Activated naive CD8-positive, alpha-beta T cell treated with anti-CD3 and anti-CD28 coated beads, Interleukin-2, amount 50 U/mL, for 24 hours (primary cell): ENCODE measurements at regions not wholly inside any gene's neighbourhood (a gene's known extent, or its start where the extent isn't known, plus 50 kb on each side); places are given as distances from the start of the nearest gene placed in this dataset.

Experiments used
- ATAC-seq: fragments of 150-1000 bp; cut with Tn5 transposase; one replicate; pipeline ENCODE4 v1.10.0; 2021
- DNase-seq: peaks from one replicate; pipeline ENCODE4 v3.0.0; 2021
- H3K27ac Mint-ChIP-seq: one replicate; pipeline ENCODE4 v1.8.0; 2021; ENCODE audit warnings: mild to moderate bottlenecking, mixed read lengths
- H3K27me3 Mint-ChIP-seq: one replicate; pipeline ENCODE4 v1.8.0; 2021; ENCODE audit warnings: mixed read lengths
- H3K36me3 Mint-ChIP-seq: one replicate; pipeline ENCODE4 v1.8.0; 2021; ENCODE audit warnings: low read depth, mixed read lengths
- H3K4me1 Mint-ChIP-seq: one replicate; pipeline ENCODE4 v1.8.0; 2021; ENCODE audit warnings: mixed read lengths
- H3K4me3 Mint-ChIP-seq: one replicate; pipeline ENCODE4 v1.8.0; 2021; ENCODE audit warnings: mild to moderate bottlenecking, moderate library complexity, mixed read lengths
- H3K9me3 Mint-ChIP-seq: one replicate; pipeline ENCODE4 v1.8.0; 2021; ENCODE audit warnings: mixed read lengths

GRCh38 chr3:18135060-18135814, 289.9 kb downstream of the SATB1 start:
- Mint-ChIP-seq H3K4me1 (peaks cover 5% of the 10 kb centered on the region), H3K9me3 (no peaks in the 10 kb centered on the region), H3K4me3 (no peak overlapping the region), H3K27ac (no peak overlapping the region), H3K27me3 (no peaks in the 10 kb centered on the region), H3K36me3 (peaks cover 2% of the 10 kb centered on the region)
- no peak for DNase-seq
- ATAC-seq, result no peak

GRCh38 chr3:18134386-18135059, 290.6 kb downstream of the SATB1 start:
- no peak overlapping the region for H3K27ac Mint-ChIP-seq
- H3K9me3 Mint-ChIP-seq, result no peaks in the 10 kb centered on the region
- H3K4me1 Mint-ChIP-seq, result peaks cover 5% of the 10 kb centered on the region
- no peaks in the 10 kb centered on the region for H3K27me3 Mint-ChIP-seq
- DNase-seq (no peak), ATAC-seq (no peak)
- no peak overlapping the region for H3K4me3 Mint-ChIP-seq
- peaks cover 2% of the 10 kb centered on the region for H3K36me3 Mint-ChIP-seq

- Mint-ChIP-seq H3K27ac (no peak overlapping the region), H3K27me3 (no peaks in the 10 kb centered on the region), H3K9me3 (no peaks in the 10 kb centered on the region), H3K36me3 (no peaks in the 10 kb centered on the region), H3K4me3 (no peak overlapping the region), H3K4me1 (peaks cover 5% of the 10 kb centered on the region)
- ATAC-seq (no peak), DNase-seq (no peak)
Observed at GRCh38 chr3:18132991-18133390, 292.1 kb downstream of the SATB1 start.

GRCh38 chr3:18127859-18128681, 297.1 kb downstream of the SATB1 start:
- H3K4me1 Mint-ChIP-seq, result peaks cover 13% of the 10 kb centered on the region
- no peaks in the 10 kb centered on the region for H3K27me3 Mint-ChIP-seq
- H3K36me3 Mint-ChIP-seq, result no peaks in the 10 kb centered on the region
- no peak overlapping the region for H3K27ac Mint-ChIP-seq
- ATAC-seq, result no peak
- no peak for DNase-seq
- H3K9me3 Mint-ChIP-seq, result no peaks in the 10 kb centered on the region
- H3K4me3 Mint-ChIP-seq, result no peak overlapping the region

GRCh38 chr3:18127174-18127858, 297.8 kb downstream of the SATB1 start:
- Mint-ChIP-seq H3K4me1 (peaks cover 13% of the 10 kb centered on the region), H3K9me3 (no peaks in the 10 kb centered on the region), H3K27ac (peak overlapping the region; percentile 10), H3K27me3 (no peaks in the 10 kb centered on the region), H3K36me3 (no peaks in the 10 kb centered on the region), H3K4me3 (no peak overlapping the region)
- ATAC-seq, result no peak
- no peak for DNase-seq

DNA sequence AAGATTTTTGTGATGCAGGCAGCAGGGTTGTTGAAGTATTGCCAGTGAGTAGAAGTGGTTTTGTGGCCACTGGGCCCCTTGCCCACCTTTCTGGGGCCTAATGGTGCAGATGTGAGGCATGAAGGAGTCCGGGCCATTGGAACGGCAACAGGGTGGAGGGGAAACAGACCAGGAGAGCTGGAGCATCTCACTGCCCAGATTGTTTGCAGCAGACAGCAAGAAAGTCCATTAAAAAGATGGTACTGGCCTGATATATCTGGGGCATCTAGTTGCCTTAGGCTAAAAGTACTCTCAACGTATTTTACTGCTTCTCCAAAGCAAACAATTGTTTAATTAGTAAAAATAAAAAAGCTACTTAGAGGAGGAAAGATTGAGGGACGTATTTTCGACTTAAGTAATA, 298.4 kb downstream of the SATB1 start:
- no peak overlapping the region for H3K4me3 Mint-ChIP-seq
- peaks cover 13% of the 10 kb centered on the region for H3K4me1 Mint-ChIP-seq
- no peak overlapping the region for H3K27ac Mint-ChIP-seq
- ATAC-seq (no peak), DNase-seq (no peak)
- H3K36me3 Mint-ChIP-seq, result no peaks in the 10 kb centered on the region
- no peaks in the 10 kb centered on the region for H3K27me3 Mint-ChIP-seq
- no peaks in the 10 kb centered on the region for H3K9me3 Mint-ChIP-seq

- Mint-ChIP-seq H3K27ac (no peak overlapping the region), H3K4me3 (no peak overlapping the region), H3K27me3 (no peaks in the 10 kb centered on the region), H3K4me1 (peaks cover 13% of the 10 kb centered on the region), H3K36me3 (no peaks in the 10 kb centered on the region), H3K9me3 (no peaks in the 10 kb centered on the region)
- peak; percentile 90 for ATAC-seq
- DNase-seq, result no peak
Observed at GRCh38 chr3:18124501-18124900, 300.6 kb downstream of the SATB1 start.

GRCh38 chr3:18122264-18122663, 302.9 kb downstream of the SATB1 start:
- Mint-ChIP-seq H3K9me3 (no peaks in the 10 kb centered on the region), H3K36me3 (no peaks in the 10 kb centered on the region), H3K4me1 (peaks cover 11% of the 10 kb centered on the region), H3K27ac (no peak overlapping the region), H3K27me3 (no peaks in the 10 kb centered on the region), H3K4me3 (no peak overlapping the region)
- DNase-seq (no peak), ATAC-seq (no peak)

DNA sequence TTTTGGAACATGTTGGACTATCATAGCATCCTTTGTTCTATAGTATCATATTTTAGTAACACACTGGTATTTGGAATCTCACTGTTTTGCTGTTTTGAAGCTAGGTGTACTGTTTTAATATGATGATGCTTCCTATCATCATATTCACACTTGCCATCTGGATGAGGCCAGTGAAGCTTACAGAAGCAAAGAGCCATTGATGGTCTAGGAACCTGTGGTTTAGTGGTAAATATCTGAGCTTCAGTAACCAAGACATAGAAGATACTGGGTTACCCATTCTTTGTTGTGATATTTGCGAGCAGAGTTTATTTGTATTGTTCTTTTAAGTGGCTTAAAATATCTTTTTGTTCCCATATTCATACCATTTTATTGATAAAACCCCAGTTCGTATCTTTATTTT, 304.1 kb downstream of the SATB1 start:
- Mint-ChIP-seq H3K36me3 (no peaks in the 10 kb centered on the region), H3K27me3 (no peaks in the 10 kb centered on the region), H3K4me1 (peaks cover 11% of the 10 kb centered on the region), H3K4me3 (no peak overlapping the region), H3K27ac (no peak overlapping the region), H3K9me3 (no peaks in the 10 kb centered on the region)
- ATAC-seq (no peak), DNase-seq (no peak)

GRCh38 chr3:18119866-18120265, 305.3 kb downstream of the SATB1 start:
- Mint-ChIP-seq H3K27me3 (no peaks in the 10 kb centered on the region), H3K36me3 (no peaks in the 10 kb centered on the region), H3K4me1 (peaks cover 11% of the 10 kb centered on the region), H3K9me3 (no peaks in the 10 kb centered on the region), H3K27ac (no peak overlapping the region), H3K4me3 (no peak overlapping the region)
- ATAC-seq (no peak), DNase-seq (no peak)

DNA sequence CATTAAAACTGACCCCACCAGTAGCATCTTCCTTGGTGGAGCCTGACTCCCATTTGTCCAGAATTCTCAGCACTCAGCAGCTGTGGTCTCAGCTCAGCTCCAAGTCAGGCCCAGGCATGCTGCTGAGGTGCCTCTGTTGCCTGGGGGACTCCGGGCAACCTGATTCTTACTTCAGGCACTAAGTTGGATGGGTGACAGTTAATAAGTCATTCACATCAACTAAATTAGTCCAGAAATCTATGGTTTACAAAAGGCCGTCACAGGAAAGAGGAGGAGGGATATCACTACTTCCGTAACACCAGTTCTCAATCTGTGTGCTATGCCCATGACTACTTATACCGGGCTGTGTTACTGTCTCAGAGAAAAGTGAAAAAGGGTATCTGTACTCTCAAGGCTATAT, 310.2 kb downstream of the SATB1 start:
- H3K27ac Mint-ChIP-seq, result no peak overlapping the region
- H3K36me3 Mint-ChIP-seq, result no peaks in the 10 kb centered on the region
- H3K27me3 Mint-ChIP-seq, result no peaks in the 10 kb centered on the region
- ATAC-seq (no peak), DNase-seq (no peak)
- no peaks in the 10 kb centered on the region for H3K9me3 Mint-ChIP-seq
- peaks cover 16% of the 10 kb centered on the region for H3K4me1 Mint-ChIP-seq
- no peak overlapping the region for H3K4me3 Mint-ChIP-seq

DNA sequence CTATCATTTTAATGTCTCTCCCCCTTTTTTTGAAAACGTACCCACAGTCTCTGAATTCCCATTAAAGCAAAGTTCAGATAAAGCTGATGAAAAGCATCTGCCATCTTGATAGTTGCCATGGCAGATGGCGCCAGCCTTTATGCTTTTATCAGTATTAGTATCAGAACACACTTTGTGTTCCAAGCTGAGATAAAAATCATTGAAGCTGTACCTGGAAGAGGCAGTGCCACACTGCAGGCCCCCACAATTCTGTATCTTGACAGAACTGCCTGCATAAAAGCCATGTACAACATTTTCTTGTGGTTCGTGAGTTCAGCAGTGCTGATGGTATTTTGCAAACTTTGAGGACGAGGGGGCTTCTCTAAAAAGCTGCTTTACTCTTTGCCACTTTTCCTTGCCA, 311.7 kb downstream of the SATB1 start:
- Mint-ChIP-seq H3K4me1 (peaks cover 16% of the 10 kb centered on the region), H3K27ac (no peak overlapping the region), H3K27me3 (peaks cover 2% of the 10 kb centered on the region), H3K4me3 (no peak overlapping the region), H3K9me3 (no peaks in the 10 kb centered on the region), H3K36me3 (no peaks in the 10 kb centered on the region)
- ATAC-seq (no peak), DNase-seq (no peak)

GRCh38 chr3:18112674-18113375, 312.3 kb downstream of the SATB1 start:
- peaks cover 2% of the 10 kb centered on the region for H3K27me3 Mint-ChIP-seq
- peaks cover 16% of the 10 kb centered on the region for H3K4me1 Mint-ChIP-seq
- H3K27ac Mint-ChIP-seq, result no peak overlapping the region
- DNase-seq (no peak), ATAC-seq (no peak)
- no peaks in the 10 kb centered on the region for H3K36me3 Mint-ChIP-seq
- H3K4me3 Mint-ChIP-seq, result no peak overlapping the region
- no peaks in the 10 kb centered on the region for H3K9me3 Mint-ChIP-seq

GRCh38 chr3:18111796-18112232, 313.3 kb downstream of the SATB1 start:
- H3K27ac Mint-ChIP-seq, result peak overlapping the region; percentile 63
- H3K4me3 Mint-ChIP-seq, result peak overlapping the region; percentile 68
- peak; percentile 72 for ATAC-seq
- no peaks in the 10 kb centered on the region for H3K9me3 Mint-ChIP-seq
- H3K4me1 Mint-ChIP-seq, result peaks cover 16% of the 10 kb centered on the region
- H3K27me3 Mint-ChIP-seq, result peaks cover 2% of the 10 kb centered on the region
- no peaks in the 10 kb centered on the region for H3K36me3 Mint-ChIP-seq
- peak; percentile 18 for DNase-seq
